Muscle of back (tissue), 3 donors: ENCODE measurements at regions not wholly inside any gene's neighbourhood (a gene's known extent, or its start where the extent isn't known, plus 50 kb on each side); places are given as distances from the start of the nearest gene placed in this dataset.
"Not testable (repeated sequence)": the region's sequence is repeated elsewhere in the genome, so short reads cannot be mapped to it uniquely, and the experiment has no call there.

Source experiments
- DNase-seq, 3 donors: peaks; one replicate each; pipeline versions ENCODE4 v3.0.0 to v3.0.0-alpha.2; 2013

DNA sequence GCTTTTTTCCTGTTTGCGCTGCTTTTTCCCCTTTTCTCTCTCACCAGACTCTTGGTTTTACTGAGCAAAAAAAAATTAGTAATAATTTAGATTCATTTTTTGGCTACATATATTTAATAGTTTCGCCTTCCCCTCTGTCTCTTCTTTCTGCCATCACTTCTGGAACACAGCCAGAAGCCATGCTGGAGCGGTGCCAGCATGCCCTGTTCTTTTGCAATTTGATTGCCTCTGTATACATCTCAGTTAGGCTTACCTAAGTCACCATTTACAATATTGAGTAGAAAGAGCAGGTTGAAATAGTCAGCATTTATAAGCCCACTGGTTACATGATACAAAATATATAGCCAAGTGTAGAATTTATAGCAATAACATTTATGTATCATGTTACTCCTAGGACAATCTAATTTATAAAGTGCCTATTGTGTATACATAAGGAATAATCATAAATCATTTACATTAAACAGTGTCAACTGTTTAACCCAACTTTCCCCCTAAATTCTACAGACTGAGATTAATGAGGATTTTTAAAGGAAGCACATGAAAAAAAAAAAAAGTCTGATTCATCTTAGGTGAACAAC is 413.8 kb upstream of the SOX5 start:
- DNase-seq, result no peak

DNA sequence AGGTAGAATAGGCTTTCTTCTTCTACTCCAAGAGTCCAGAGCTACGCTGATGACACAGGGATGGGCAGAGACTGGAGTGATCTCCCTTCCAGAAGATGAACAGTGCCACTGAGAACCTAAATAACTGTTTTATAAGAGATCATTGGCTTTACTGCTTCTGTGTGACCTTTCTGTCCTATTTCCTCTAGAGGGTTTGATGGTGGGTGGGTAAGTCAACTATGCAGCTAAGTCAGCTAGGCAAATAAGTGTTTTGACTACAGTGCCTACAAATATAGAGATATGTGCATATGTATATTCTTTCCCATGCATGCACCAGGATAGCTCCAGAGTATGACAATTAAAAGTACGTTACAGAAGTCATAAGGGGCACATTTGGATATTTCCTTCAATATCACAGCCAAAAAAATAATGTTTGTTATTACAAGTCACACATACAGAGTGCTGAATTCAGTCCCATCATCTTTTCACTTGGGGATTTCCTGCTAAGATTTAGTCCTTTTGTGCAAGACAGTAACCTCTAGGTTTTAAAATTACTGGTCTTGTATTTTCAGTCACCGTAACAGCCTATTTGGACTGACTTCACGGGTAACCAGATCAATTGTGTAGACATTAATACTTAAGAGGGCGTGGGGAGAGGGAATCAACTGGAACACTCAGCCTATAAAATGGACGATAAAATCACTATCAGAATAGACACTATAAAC is 412.6 kb upstream of the SOX5 start:
- DNase-seq, result no peak

DNA sequence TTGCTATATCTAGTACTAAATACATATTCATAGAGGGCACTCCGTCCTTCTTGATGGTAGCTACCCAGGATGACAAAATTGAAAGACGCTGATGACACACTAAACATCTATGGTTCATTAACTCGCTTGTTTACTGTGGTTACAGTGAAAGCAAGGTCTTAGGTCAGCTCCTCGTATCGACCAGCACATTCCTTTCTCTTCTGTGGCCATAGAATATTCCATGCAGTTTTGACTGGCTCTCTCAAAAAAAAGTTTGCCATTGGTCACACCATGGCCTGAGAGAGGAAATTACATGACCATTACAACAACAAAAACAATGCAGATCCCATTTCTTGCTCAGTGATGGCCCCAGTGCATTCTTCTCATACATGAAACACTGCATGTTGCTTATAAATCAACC is 411.4 kb upstream of the SOX5 start:
- no peak for DNase-seq

DNA sequence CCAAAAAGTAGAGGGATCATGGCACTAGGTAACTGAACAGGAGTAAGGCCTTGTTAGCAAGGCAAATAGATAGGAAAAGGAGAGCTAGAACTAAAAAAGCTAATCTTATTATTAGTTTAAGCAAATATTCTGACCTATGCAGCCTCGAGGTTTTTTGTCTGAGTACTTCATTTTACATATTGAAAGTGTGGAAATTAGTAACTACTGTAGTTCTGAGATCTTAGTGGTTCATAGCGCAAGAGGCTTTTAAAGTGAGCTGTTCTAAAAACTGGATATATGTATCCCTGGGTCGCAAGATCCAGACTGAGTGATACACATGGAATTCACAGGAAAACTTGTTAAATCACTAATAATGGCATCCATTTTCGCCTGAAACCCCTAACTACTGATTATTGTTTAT is 411.0 kb upstream of the SOX5 start:
- DNase-seq, result no peak

DNA sequence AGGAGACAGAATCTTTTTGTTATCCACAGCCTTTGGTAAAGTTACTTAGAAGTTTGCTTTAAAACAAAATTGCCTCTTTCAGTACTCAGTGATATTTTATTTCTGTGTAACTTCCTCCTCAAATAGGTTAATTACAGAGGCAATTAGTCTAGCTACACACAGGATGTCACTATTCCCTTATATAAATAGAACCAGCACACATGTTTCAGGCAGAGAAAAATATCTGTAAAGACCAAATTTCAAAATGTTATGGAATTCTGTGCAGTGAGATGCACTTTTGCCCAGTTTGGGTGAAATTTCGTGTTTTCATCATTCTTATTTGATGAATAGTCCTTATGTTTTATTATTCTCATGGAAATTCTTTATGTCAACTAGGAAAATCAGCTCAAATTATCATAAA is 410.6 kb upstream of the SOX5 start:
- DNase-seq, result peak in 1 of 3 donors; percentile 5

DNA sequence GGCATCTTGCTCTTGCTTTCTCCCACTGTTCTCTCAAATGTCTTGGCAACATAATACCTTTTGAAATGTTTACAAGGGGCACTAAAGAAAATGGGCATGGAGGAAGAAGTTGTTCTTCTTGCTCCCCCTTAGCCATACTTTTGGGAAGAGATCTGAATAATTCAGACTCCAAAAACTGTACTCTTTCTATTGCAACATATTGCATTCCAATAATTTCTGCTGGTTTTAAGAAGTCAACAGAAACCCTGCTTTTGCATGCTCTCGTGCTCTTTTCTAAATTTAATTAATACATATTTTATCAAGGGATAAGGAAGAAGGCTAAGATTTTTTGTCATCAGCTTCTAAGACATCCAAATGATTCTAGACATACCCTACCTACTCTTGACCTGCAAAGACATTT is 409.9 kb upstream of the SOX5 start:
- no peak for DNase-seq

DNA sequence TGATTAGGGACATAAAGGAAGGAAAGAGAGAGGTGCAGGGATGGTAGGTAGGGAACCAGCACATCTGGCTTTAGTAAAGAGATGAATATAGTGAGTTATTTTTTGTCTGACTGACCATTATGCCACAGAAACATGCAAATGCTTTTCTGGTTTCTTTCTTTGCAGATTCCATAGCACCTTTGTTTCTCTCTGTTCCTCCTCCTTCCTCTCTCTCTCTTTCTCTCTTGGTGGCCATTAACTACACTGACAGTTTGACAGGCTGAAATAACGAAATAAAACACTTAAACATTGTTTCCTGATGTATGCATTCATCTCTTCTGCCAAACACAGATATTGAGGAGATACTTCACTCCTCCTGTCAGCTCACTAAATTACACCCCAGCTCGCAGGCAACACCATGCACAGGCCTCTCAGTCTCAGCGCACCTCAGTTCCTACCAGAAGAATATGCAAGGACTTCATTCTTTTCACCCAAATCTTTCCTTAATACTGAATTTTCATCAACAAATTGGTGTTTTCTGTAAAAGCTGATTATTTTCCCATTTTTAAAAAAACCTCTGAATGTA is 406.9 kb upstream of the SOX5 start:
- DNase-seq, result no peak

DNA sequence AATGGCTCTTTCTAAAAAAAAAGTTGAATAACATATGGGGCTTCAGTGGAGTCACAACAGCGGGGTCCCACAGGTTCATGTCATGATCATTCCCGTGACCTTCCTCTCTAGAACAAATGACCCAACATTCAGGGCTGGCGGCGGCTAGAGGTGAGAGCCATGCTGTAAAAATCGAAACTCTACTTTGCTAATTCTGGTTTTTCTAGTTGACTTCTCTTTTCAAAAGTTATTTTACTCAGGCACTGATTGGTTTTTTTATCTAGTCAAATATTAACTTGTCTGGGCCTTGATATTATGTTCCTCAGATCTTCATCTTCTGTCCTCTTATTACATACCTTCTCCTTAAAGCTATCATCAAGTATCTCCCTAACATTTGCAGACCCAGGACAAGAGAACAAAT is 402.9 kb upstream of the SOX5 start:
- no peak for DNase-seq

DNA sequence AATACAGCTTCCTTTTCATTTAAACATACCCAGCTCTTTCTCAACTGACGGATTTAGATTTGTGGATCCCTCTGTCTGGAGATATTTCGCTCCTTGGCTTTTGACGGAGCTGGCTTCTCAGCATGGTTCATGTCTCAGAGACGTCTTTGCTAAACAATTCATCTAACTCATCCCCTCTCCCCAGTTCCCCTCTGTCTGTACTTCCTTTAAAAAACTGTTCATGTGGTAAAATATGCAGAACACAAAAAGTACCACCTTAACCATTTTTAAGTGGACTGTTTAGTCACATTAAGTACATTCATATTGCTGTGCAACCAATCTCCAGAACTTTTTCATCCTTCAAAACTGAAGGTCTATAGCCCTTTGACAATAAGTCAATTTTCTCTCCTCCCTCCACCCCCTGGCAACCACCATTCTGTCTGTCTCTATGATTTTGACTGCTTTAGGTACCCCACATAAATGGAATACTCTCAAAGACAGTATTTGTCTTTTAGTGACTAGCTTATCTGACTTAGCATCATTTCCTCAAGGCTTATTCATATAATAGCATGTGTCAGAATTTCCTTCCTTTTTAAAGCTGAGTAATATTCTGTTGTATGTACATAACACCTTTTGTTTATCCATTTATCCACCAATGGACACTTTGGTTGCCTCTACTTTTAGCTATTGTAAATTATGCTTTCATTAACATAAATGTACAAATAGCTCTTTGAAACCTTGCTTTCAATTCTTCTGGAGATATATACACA is 399.8 kb upstream of the SOX5 start:
- no peak for DNase-seq

DNA sequence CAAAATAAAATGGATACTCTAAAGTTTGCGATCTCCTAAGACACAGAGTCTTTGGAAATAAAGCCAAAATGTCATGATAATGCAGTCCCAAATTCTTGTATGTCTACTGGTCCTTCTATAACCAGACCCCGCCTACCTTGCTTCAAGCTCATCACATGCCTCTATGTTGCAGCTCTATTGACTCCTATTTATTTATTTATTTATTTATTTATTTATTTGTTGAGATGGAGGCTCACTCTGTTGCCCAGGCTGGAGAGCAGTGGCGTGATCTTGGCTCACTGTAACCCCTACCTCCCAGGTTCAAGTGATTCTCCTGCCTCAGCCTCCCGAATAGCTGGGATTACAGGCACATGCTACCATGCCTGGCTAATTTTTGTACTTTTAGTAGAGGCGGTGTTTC is 398.7 kb upstream of the SOX5 start:
- not testable (repeated sequence) for DNase-seq

DNA sequence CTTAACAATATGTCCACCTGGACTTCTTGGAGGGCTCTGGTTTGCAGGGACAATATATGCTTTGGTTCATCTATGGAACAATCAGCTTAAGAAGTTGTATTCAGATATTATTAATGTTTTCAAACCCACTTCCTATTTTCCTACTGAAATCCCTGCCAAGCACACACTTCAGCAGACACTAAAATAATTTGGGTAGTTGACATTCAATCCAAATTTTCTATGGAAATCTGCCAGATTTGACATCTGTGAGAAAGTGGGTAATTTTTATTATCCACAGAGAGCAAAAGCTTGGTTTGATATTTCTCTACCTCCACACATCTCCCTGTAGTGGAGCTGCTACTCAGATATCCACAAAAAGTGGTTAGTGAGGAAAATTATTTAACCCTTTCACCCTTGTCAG is 378.8 kb upstream of the SOX5 start:
- DNase-seq, result no peak

DNA sequence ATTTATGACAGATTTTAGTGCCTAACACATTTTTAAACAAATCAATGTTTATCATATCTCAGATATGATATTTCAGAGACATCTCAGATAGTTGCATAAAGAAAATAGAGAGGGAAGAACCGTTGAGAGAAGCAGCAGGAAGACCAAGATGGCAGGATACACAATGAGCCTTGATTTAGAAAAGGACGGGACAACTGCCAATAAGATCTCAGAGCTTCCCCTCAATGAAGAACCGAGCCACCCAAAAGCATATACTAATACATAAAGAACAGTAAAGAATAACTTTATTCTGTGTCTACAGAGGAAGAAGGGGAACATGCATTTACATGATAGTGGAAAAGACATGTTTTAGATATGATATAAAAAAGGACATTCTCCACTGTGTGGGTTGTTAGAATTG is 375.9 kb upstream of the SOX5 start:
- no peak for DNase-seq

DNA sequence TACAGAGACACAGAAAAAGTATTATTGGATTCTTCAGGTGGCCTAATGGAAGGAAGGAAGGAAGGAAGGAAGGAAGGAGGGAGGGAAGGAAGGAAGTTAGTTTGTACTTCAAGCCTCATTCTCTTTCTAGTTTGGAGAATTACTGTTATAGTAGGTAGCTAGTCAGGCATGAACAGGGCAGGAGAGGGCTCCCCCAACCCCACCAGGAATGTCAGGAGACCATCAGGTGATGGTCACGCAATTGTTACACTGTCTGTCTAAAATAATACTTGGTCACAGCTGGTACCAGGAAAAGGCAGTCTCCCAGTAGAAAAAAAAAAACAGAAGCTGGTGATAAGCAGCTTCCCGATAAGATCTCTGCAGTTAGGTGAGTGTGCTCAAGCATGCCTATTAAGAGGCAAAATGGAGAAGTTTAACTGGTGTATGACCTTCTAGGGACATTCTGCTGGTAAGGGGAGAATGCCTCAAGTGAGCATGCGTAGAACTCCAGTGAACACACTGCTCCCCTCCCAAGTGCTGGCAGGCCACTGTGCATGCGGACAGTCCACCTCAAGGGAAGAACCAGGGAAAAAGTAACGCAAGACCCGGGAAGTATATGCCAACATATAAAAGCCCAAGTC is 358.4 kb upstream of the SOX5 start:
- DNase-seq, result no peak

DNA sequence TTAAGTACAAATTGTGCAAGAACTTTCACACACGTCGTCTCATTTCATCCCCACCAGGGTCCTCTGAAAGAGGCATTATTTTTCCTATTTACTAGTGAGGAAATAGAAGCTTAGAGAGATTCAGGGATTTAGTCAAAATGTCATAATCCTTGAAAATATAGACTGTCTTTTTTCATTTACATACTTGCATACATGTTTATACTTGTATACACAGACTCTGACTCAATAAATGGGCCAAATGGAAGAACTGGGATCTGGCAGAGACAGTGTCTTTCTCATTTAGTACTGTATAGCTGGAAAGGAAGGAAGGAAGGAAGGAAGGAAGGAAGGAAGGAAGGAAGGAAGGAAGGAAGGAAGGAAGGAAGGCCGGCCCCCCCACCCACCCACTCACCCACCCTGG is 357.7 kb upstream of the SOX5 start:
- no peak for DNase-seq

DNA sequence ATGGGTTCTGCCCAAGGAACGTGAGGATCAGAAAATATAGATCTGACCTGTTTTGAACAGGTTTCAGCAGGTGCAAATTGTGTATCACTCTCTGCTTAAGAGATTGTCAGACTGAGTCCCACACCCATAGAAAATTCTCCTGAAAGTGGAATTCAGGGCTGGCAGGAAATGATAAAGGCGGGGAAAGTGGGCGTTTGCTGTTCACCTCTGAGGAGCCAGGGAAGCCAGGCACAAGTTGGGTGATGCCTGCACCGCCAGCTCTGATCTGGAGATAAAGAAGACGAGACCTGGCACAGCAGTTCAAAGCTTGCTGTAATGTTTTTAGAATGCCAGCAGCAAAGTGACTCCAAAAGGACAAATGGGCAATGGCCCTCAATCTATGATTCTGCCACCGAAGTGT is 356.5 kb upstream of the SOX5 start:
- no peak for DNase-seq

DNA sequence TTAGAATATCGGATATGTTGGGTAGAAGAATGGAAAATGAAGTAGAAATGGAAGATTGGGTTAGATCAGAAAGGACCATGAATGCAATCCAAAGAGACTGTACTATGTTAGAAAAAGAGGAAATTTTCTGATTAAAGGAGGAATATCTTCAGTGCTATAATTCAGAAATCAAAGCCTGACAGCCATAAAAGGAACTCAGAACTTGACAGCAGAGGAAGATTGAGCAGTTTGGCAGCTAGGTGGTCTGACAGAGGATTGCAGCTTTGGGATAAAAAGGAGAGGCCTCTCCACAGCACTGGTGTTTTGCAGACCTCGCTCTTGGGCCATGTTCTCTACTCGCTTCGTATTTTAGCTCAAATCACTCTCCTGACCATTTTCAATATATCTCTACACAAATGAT is 354.8 kb upstream of the SOX5 start:
- no peak for DNase-seq

DNA sequence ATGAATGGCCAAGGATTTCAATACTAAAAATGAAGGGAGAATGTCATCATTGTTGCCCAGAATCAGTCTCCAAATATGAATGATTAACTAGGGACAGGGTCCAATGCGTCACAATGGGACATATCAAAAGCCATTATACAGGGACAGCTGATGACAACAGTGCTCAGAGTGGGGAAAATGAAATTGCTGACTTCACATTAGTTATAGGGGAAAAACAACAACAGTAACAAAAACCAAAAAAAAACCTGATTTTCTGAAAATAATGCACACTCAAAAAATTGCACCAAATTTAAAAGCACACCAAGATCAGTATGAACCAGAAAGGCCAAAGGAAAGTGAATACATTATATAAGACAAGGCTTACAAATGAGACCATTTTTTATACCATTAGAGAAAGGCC is 353.2 kb upstream of the SOX5 start:
- DNase-seq, result no peak

DNA sequence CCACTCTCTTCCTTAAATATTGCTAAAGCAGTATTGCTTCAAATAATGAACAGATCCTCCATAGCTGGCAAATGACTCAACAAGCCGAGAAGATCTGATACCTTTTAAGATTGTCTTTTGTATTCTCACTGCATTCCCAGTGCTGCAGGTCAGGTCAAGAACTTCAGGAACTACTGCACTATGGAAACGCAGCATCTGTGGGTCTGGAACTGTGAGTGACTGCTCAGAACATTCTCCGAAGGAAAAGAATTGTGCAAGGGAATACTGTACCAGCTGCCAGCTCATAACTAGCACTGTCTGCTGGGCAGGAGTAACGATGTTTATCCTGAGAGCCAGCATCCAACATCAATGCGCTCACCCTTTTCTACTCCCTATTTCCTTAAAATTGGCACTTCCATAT is 348.0 kb upstream of the SOX5 start:
- DNase-seq, result no peak

DNA sequence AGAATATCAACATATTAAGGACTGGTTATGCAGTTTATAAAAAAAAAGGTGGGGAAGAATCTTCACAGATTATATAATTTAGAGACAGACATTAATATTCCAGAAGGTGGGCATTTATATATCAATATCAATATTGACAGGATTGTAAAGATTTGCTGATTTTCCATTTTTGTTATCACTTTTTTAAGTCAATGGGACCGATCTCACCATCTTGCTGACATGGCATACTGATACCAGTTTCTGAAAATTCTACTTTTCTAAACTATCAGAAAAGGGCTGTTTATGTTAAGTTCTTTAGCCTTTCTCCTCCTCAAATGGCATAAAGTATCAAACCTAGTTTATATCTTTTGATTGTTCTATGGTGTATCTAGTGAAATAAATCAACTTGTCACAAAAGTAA is 344.1 kb upstream of the SOX5 start:
- DNase-seq, result no peak

DNA sequence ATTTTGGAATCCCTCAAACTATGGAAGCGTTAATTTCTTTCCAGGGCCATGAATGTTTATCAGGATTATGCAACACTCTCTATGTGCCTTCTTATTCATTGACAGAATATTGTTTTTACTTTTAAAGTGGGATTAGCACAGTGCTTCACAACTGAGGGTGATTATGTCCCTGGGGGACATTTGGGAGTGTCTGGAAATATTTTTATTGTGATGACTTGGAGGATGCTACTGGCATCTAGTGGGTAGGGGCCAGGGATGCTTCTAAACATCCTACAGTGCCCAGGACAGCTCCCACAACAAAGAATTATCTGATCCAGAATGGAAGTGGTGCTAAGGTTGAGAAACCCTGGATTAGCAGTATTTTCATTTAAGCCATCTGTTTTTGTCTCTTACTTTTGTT is 338.5 kb upstream of the SOX5 start:
- no peak for DNase-seq

DNA sequence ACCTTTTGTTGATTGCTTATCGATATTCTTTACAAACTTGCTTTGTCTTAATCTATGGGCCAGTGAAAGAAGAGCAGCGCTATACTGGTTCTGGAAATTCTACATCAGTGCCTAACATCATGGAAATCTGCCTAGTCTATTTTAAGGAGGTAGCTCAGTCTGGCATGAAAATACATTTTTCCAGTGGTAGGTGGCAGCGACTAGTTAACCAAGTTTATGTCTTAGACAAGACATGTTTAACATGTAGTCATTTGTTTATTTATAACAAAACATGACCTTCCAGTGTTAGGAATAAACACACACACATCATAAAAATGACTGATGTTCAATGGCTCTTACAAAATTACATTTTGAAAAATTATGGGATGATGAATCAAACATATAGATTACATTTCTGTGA is 336.0 kb upstream of the SOX5 start:
- DNase-seq, result no peak

DNA sequence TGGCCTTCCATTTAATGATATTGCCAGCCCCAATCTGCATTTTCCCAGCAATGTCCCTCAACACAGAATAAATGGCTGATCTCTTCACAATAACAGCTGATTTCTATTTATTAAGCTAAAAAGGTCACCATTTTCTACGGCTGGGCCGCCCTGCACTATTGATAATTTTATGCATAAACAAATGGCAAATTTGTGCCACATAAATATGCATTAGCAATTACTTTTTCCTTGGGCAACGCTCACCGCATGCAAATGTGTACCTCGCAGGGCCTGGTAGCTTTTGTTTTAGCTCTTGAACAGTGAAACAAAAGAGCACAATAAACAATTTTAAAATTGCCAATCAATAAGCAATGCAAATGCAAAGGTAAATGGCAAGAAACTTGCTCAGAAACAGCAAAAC is 331.9 kb upstream of the SOX5 start:
- DNase-seq, result no peak
